ACC112 (cell line): ENCODE measurements at regions not wholly inside any gene's neighbourhood (a gene's known extent, or its start where the extent isn't known, plus 50 kb on each side); places are given as distances from the start of the nearest gene placed in this dataset.

Source experiments
- H2AFZ ChIP-seq: fragments of 200-600 bp; sonication (generic); one replicate; pipeline ENCODE4 v1.6.0; 2017; ENCODE audit warnings: antibody characterized with exemption, low read length; ENCODE audit not compliant: unreplicated experiment
- H3K27ac ChIP-seq: fragments of 200-600 bp; sonication (generic); 2 replicates; pipeline ENCODE4 v1.5.1; 2014; ENCODE audit warnings: low read depth, mild to moderate bottlenecking, antibody characterized with exemption, low read length, moderate library complexity
- H3K27me3 ChIP-seq: fragments of 200-600 bp; sonication (generic); 2 replicates; pipeline ENCODE4 v1.6.1; 2014; ENCODE audit warnings: mild to moderate bottlenecking, antibody characterized with exemption, low read length, moderate library complexity, mixed read lengths; ENCODE audit not compliant: insufficient read depth
- H3K36me3 ChIP-seq: fragments of 200-600 bp; sonication (generic); 2 replicates; pipeline ENCODE4 v1.6.1; 2016; ENCODE audit warnings: mild to moderate bottlenecking, antibody characterized with exemption, low read length, moderate library complexity, mixed read lengths; ENCODE audit not compliant: insufficient read depth
- H3K4me1 ChIP-seq: fragments of 200-600 bp; sonication (generic); one replicate; pipeline ENCODE4 v1.6.1; 2016; ENCODE audit warnings: low read length, mixed read lengths; ENCODE audit not compliant: insufficient read depth, unreplicated experiment, control insufficient read depth
- H3K4me3 ChIP-seq: fragments of 200-600 bp; sonication (generic); 2 replicates; pipeline ENCODE4 v1.5.1; 2014; ENCODE audit warnings: mild to moderate bottlenecking, low read depth, low read length
- H3K79me2 ChIP-seq: fragments of 200-600 bp; sonication (generic); one replicate; pipeline ENCODE4 v1.6.0; 2016; ENCODE audit warnings: low read length; ENCODE audit not compliant: control insufficient read depth, unreplicated experiment, insufficient read depth

DNA sequence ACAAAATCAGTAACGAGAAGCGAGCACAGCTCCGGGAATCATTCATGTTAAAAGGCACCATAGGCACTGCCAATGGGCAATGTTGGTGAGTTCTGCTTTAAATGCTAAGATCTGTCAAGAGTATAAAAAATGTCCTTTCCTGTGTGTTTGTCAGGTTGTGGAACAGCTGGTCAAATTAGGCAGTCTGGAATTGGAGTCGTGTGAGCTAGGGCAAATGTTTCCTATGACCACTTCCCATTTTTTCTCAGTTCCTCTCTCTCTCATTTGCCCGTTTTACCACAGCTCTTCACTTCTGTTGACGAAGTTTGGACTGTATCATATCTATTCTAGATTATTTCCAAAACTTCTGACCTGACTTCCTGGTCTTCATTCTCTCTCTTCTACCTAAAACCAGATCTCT, 60.8 kb upstream of the GOLIM4 start:
- H3K4me3 ChIP-seq: no peak overlapping the region
- H3K27ac ChIP-seq: no peak overlapping the region
- H3K36me3 ChIP-seq: no peaks in the 10 kb centered on the region
- no peaks in the 10 kb centered on the region for H3K79me2 ChIP-seq
- no peaks in the 10 kb centered on the region for H3K4me1 ChIP-seq
- H2AFZ ChIP-seq: no peak overlapping the region
- no peaks in the 10 kb centered on the region for H3K27me3 ChIP-seq

DNA sequence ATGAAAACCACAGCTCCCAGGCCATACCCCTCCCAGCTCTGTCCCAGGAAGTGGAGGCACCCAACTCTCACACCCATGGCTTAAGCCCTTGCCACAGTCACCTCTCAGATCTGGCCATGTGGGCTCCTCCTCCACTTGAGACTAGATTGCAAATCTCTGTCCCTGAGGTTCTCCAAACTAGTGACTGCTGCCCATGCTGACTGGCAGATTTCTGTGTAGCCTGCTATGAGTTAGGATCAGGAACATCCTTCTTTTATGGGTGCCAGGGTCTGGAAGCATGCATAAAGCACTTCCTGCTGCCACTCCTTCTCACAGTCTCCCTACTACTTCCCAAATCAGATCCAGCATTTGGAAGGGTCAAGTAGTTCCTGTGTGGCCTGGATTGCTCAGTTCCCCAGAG, 59.6 kb upstream of the GOLIM4 start:
- Histone ChIP-seq H3K4me1 (no peaks in the 10 kb centered on the region), H3K36me3 (no peaks in the 10 kb centered on the region), H3K27me3 (no peaks in the 10 kb centered on the region), H3K79me2 (no peaks in the 10 kb centered on the region), H3K4me3 (no peak overlapping the region), H3K27ac (no peak overlapping the region), H2AFZ (no peak overlapping the region)

DNA sequence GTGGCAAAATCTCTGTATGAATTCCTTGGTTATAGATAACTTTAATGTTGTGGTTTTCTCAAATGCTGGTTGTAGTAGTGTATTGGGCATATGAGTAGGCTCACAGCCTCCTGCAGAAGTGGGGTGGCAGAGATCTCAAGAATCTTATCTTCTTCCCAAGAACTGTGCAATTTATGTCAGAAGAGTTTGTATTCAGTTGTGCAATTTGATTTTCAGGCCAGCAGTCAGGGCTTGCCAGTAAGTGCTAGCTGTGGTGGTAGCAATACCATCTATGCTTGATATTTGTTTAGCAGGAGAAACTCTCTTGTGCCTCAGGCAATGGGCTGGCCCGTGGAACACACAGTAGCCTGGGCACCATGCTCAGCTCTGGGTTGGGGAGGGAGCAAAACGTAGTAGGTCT, 58.4 kb upstream of the GOLIM4 start:
- no peak overlapping the region for H3K27ac ChIP-seq
- H3K27me3 ChIP-seq: no peaks in the 10 kb centered on the region
- H3K4me3 ChIP-seq: no peak overlapping the region

DNA sequence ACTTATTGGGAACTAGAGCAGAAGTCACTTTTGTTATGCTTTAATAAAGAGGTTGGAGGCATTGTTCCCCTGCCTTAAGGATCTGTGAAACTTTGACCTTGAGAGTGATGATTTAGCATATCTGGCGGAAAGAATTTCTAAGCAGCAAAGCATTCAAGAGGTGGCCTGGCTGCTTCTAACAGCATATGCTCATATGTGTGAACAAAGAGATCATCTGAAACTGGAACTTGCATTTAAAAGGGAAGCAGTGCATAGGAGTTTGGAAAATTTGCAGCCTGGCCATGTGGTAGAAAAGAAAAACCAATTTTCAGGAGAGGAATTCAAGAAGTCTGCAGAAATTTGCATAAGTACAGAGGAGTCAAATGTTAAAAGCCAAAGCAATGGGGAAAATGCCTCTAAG, 56.4 kb upstream of the GOLIM4 start:
- no peak overlapping the region for H3K4me3 ChIP-seq
- H3K27me3 ChIP-seq: no peaks in the 10 kb centered on the region
- no peak overlapping the region for H2AFZ ChIP-seq
- no peak overlapping the region for H3K27ac ChIP-seq
- no peaks in the 10 kb centered on the region for H3K79me2 ChIP-seq
- no peaks in the 10 kb centered on the region for H3K36me3 ChIP-seq
- no peaks in the 10 kb centered on the region for H3K4me1 ChIP-seq

More for the DNA sequence above, 58.4 kb upstream of the GOLIM4 start:
- Histone ChIP-seq H3K79me2 (no peaks in the 10 kb centered on the region), H3K36me3 (no peaks in the 10 kb centered on the region), H3K4me1 (no peaks in the 10 kb centered on the region), H2AFZ (no peak overlapping the region)
